Renal pelvis (tissue), 1 donor: ENCODE measurements at regions not wholly inside any gene's neighbourhood (a gene's known extent, or its start where the extent isn't known, plus 50 kb on each side); places are given as distances from the start of the nearest gene placed in this dataset.

Experiments used
- DNase-seq: peaks from one replicate; pipeline ENCODE4 v3.0.0-alpha.2; 2013

GRCh38 chr3:70800951-70801350 lies 488.5 kb upstream of the MDFIC2 start:
- no peak for DNase-seq

GRCh38 chr3:70789878-70790277 lies 477.4 kb upstream of the MDFIC2 start:
- no peak for DNase-seq

- no peak for DNase-seq
These were observed 468.4 kb upstream of the MDFIC2 start for GRCh38 chr3:70780790-70781189.

- no peak for DNase-seq
These were observed 466.9 kb upstream of the MDFIC2 start for GRCh38 chr3:70779296-70779695.

GRCh38 chr3:70776081-70776480 lies 463.6 kb upstream of the MDFIC2 start:
- DNase-seq: no peak

- no peak for DNase-seq
These were observed 462.8 kb upstream of the MDFIC2 start for GRCh38 chr3:70775257-70775656.

GRCh38 chr3:70774641-70775040 lies 462.2 kb upstream of the MDFIC2 start:
- no peak for DNase-seq

- DNase-seq: no peak
These were observed 459.1 kb upstream of the MDFIC2 start for GRCh38 chr3:70771426-70772147.

- no peak for DNase-seq
These were observed 458.2 kb upstream of the MDFIC2 start for GRCh38 chr3:70770650-70771049.

GRCh38 chr3:70766301-70766700 lies 453.9 kb upstream of the MDFIC2 start:
- DNase-seq: no peak

- DNase-seq: no peak
These were observed 451.5 kb upstream of the MDFIC2 start for GRCh38 chr3:70763894-70764293.

GRCh38 chr3:70757658-70758057 lies 445.2 kb upstream of the MDFIC2 start:
- DNase-seq: no peak

- DNase-seq: no peak
These were observed 443.1 kb upstream of the MDFIC2 start for GRCh38 chr3:70755526-70755925.

- DNase-seq: no peak
These were observed 441.9 kb upstream of the MDFIC2 start for GRCh38 chr3:70754314-70754713.

GRCh38 chr3:70753572-70753971 lies 441.1 kb upstream of the MDFIC2 start:
- DNase-seq: no peak

- DNase-seq: no peak
These were observed 439.6 kb upstream of the MDFIC2 start for GRCh38 chr3:70752051-70752450.

GRCh38 chr3:70749122-70749521 lies 436.7 kb upstream of the MDFIC2 start:
- DNase-seq: no peak

GRCh38 chr3:70748593-70748992 lies 436.2 kb upstream of the MDFIC2 start:
- DNase-seq: no peak

- DNase-seq: no peak
These were observed 435.4 kb upstream of the MDFIC2 start for GRCh38 chr3:70747847-70748246.

GRCh38 chr3:70744536-70744935 lies 432.1 kb upstream of the MDFIC2 start:
- DNase-seq: no peak

- no peak for DNase-seq
These were observed 431.3 kb upstream of the MDFIC2 start for GRCh38 chr3:70743754-70744153.

GRCh38 chr3:70742081-70742480 lies 429.6 kb upstream of the MDFIC2 start:
- no peak for DNase-seq

GRCh38 chr3:70740872-70741271 lies 428.4 kb upstream of the MDFIC2 start:
- no peak for DNase-seq

GRCh38 chr3:70740071-70740470 lies 427.6 kb upstream of the MDFIC2 start:
- DNase-seq: no peak
